SH-SY5Y (cell line): ENCODE measurements at regions not wholly inside any gene's neighbourhood (a gene's known extent, or its start where the extent isn't known, plus 50 kb on each side); places are given as distances from the start of the nearest gene placed in this dataset.

Experiments used
- GATA2 ChIP-seq: IDR thresholded peaks from 2 replicates; pipeline ENCODE4 v1.6.1; 2011; ENCODE audit warnings: mild to moderate bottlenecking, low read depth, low read length
- GATA3 ChIP-seq: IDR thresholded peaks from 2 replicates; pipeline ENCODE4 v1.6.1; 2011; ENCODE audit warnings: low read depth, mild to moderate bottlenecking, low read length, moderate library complexity

- no peak for TF ChIP-seq GATA2
- TF ChIP-seq GATA3: no peak
These were observed 826.3 kb downstream of the BCL11B start for GRCh38 chr14:98445718-98446117.
